Left lung (tissue), 4 donors: ENCODE measurements at regions not wholly inside any gene's neighbourhood (a gene's known extent, or its start where the extent isn't known, plus 50 kb on each side); places are given as distances from the start of the nearest gene placed in this dataset.

Experiments
- ATAC-seq: fragments of 200-7000 bp; cut with Tn5 transposase; one replicate; pipeline ENCODE4 v1.9.1; 2020; ENCODE audit warnings: moderate library complexity
- DNase-seq, 4 donors: peaks; one replicate each; pipeline ENCODE4 v3.0.0-alpha.2; 2013 to 2020
- H3K27ac ChIP-seq, 2 donors: fragments of 200-600 bp; sonication (generic) in 1 of 2; one replicate each; pipeline versions ENCODE4 v1.5.0 to v1.8.0; 2020 to 2021
- H3K27me3 ChIP-seq, 2 donors: fragments of 200-600 bp; sonication (generic) in 1 of 2; one replicate each; pipeline versions ENCODE4 v1.5.0 to v1.8.0; 2020 to 2021
- H3K36me3 ChIP-seq, 2 donors: fragments of 200-600 bp; sonication (generic) in 1 of 2; one replicate each; pipeline versions ENCODE4 v1.5.0 to v1.8.0; 2020 to 2021
- H3K4me1 ChIP-seq, 2 donors: fragments of 200-600 bp; one replicate each; pipeline ENCODE4 v1.8.0; 2021
- H3K4me3 ChIP-seq, 2 donors: fragments of 200-600 bp; sonication (generic) in 1 of 2; one replicate each; pipeline versions ENCODE4 v1.5.0 to v1.8.0; 2020 to 2021; ENCODE audit warnings: mild to moderate bottlenecking in 1 of 2
- H3K9me3 ChIP-seq, 2 donors: fragments of 200-600 bp; sonication (generic) in 1 of 2; one replicate each; pipeline versions ENCODE4 v1.5.0 to v1.8.0; 2020 to 2021
- CTCF ChIP-seq, 2 donors: fragments of 200-600 bp; sonication (generic) in 1 of 2; IDR thresholded peaks; one replicate each; pipeline versions ENCODE4 v1.5.0 to v1.8.0; 2021; ENCODE audit warnings: antibody characterized with exemption in 2 of 2
- intact Hi-C, 2 donors: fragments of 100-400 bp; cut with DNase I; formaldehyde crosslinking; loops; one replicate each; pipeline versions ENCODE4 v1.11.2 to v1.14.2; 2022
- donor health status: DM: no; HTN: yes; CAD: no.
- donor health status: DM: no; HTN: no; CAD: no.

- H3K27ac ChIP-seq: no peak overlapping the region
- no peak for ATAC-seq
- TF ChIP-seq CTCF (IDR thresholded peaks at IDR 0.05): no peak
These were observed 106.5 kb downstream of the SUCNR1 start for GRCh38 chr3:151979906-151980305.

GRCh38 chr3:151983538-151983937, 110.1 kb downstream of the SUCNR1 start:
- Histone ChIP-seq H3K9me3 (no peaks in the 10 kb centered on the region), H3K4me1 (no peaks in the 10 kb centered on the region), H3K4me3 (no peak overlapping the region), H3K36me3 (no peaks in the 10 kb centered on the region), H3K27me3 (no peaks in the 10 kb centered on the region), H3K27ac (no peak overlapping the region)
- DNase-seq (no peak), ATAC-seq (no peak)
- no peak for TF ChIP-seq CTCF (IDR thresholded peaks at IDR 0.05)
- intact Hi-C loops: no loop called here

More at GRCh38 chr3:151979906-151980305, 106.5 kb downstream of the SUCNR1 start:
- Histone ChIP-seq H3K4me3 (no peak overlapping the region), H3K27me3 (no peaks in the 10 kb centered on the region), H3K9me3 (no peaks in the 10 kb centered on the region), H3K4me1 (no peaks in the 10 kb centered on the region), H3K36me3 (no peaks in the 10 kb centered on the region)
- no peak for DNase-seq
- intact Hi-C loops: no loop called here

GRCh38 chr3:151985787-151986430, 112.5 kb downstream of the SUCNR1 start:
- no peaks in the 10 kb centered on the region for H3K4me1 ChIP-seq
- DNase-seq: no peak
- no peak for ATAC-seq
- intact Hi-C loops: no loop called here
- H3K9me3 ChIP-seq: no peaks in the 10 kb centered on the region
- H3K27ac ChIP-seq: no peak overlapping the region
- no peak overlapping the region for H3K4me3 ChIP-seq
- no peaks in the 10 kb centered on the region for H3K36me3 ChIP-seq
- TF ChIP-seq CTCF (IDR thresholded peaks at IDR 0.05): no peak
- no peaks in the 10 kb centered on the region for H3K27me3 ChIP-seq

- intact Hi-C loops: no loop called here
- Histone ChIP-seq H3K36me3 (no peaks in the 10 kb centered on the region), H3K27me3 (no peaks in the 10 kb centered on the region), H3K27ac (no peak overlapping the region), H3K4me1 (no peaks in the 10 kb centered on the region), H3K9me3 (no peaks in the 10 kb centered on the region), H3K4me3 (no peak overlapping the region)
- DNase-seq (no peak), ATAC-seq (no peak)
- TF ChIP-seq CTCF (IDR thresholded peaks at IDR 0.05): no peak
These were observed 114.5 kb downstream of the SUCNR1 start for GRCh38 chr3:151987893-151988292.

- no peak for TF ChIP-seq CTCF (IDR thresholded peaks at IDR 0.05)
- Histone ChIP-seq H3K27me3 (no peaks in the 10 kb centered on the region), H3K36me3 (no peaks in the 10 kb centered on the region), H3K4me1 (no peaks in the 10 kb centered on the region), H3K4me3 (no peak overlapping the region), H3K27ac (no peak overlapping the region), H3K9me3 (no peaks in the 10 kb centered on the region)
- intact Hi-C loops: no loop called here
- DNase-seq: no peak
- ATAC-seq: no peak
These were observed 116.2 kb downstream of the SUCNR1 start for GRCh38 chr3:151989621-151990020.
